ENCODE measurements at regions not wholly inside any gene's neighbourhood (a gene's known extent, or its start where the extent isn't known, plus 50 kb on each side); places are given as distances from the start of the nearest gene placed in this dataset.

- TF ChIP-seq POLR2A (IDR thresholded peaks at IDR 0.05) (no peak), CTCF (IDR thresholded peaks at IDR 0.05) (no peak)
Measured at GRCh38 chr6:159375014-159375413, 205.8 kb downstream of the FNDC1 start.
